Common myeloid progenitor, CD34-positive (primary cell): ENCODE measurements at regions not wholly inside any gene's neighbourhood (a gene's known extent, or its start where the extent isn't known, plus 50 kb on each side); places are given as distances from the start of the nearest gene placed in this dataset.
A peak's percentile ranks its signal among the peaks of the same experiment; 100 is the strongest.

Experiments
- CTCF ChIA-PET: fragments of 350-600 bp; sonication (Branson Sonifier 250); formaldehyde crosslinking; loops from one replicate; lab custom pipeline; 2021; ENCODE audit warnings: antibody characterized with exemption; lab: Charles Lee
- POLR2A ChIA-PET: fragments of 350-600 bp; sonication (Branson Sonifier 250); formaldehyde crosslinking; loops from one replicate; lab custom pipeline; 2021; ENCODE audit warnings: antibody characterized with exemption; lab: Charles Lee
- DNase-seq, 3 donors: peaks; one replicate each; pipeline versions ENCODE4 v3.0.0 to v3.0.0-alpha.2; 2013
- H3K27ac ChIP-seq, 2 experiments: 1 replicate in 1 of 2; 2 replicates in 1 of 2; pipeline ENCODE4 v1.7.0; 2013; ENCODE audit warnings: inconsistent platforms in 2 of 2, low read length in 2 of 2, mild to moderate bottlenecking in 2 of 2, low read depth in 1 of 2, moderate library complexity in 1 of 2; ENCODE audit not compliant: severe bottlenecking in 2 of 2, insufficient read depth in 1 of 2, poor library complexity in 1 of 2
- H3K27me3 ChIP-seq, 5 experiments: replicated peaks in 2 of 5; 1 replicate in 3 of 5; 2 replicates in 2 of 5; pipeline versions ENCODE4 v1.6.1 to v1.7.0; 2013; ENCODE audit warnings: low read length in 4 of 5, mild to moderate bottlenecking in 2 of 5, moderate library complexity in 2 of 5, inconsistent platforms in 1 of 5; ENCODE audit not compliant: insufficient read depth in 5 of 5, control insufficient read depth in 4 of 5
- H3K36me3 ChIP-seq, 4 experiments: 1 replicate in 2 of 4; 2 replicates in 2 of 4; pipeline versions ENCODE4 v1.6.1 to v1.7.0; 2013; ENCODE audit warnings: low read length in 3 of 4, control low read depth in 1 of 4, mild to moderate bottlenecking in 1 of 4; ENCODE audit not compliant: control insufficient read depth in 4 of 4, insufficient read depth in 4 of 4
- H3K4me1 ChIP-seq, 4 experiments: 1 replicate in 3 of 4; 2 replicates in 1 of 4; pipeline versions ENCODE4 v1.6.1 to v1.7.1; 2013; ENCODE audit warnings: low read length in 3 of 4, mild to moderate bottlenecking in 3 of 4, control low read depth in 1 of 4, inconsistent platforms in 1 of 4, moderate library complexity in 1 of 4; ENCODE audit not compliant: control insufficient read depth in 4 of 4, insufficient read depth in 4 of 4; ENCODE audit errors: control extremely low read depth in 1 of 4
- H3K4me3 ChIP-seq, 7 experiments: 1 replicate in 4 of 7; 2 replicates in 3 of 7; pipeline versions ENCODE4 v1.5.1 to v1.7.0; 2013; ENCODE audit warnings: mild to moderate bottlenecking in 7 of 7, low read length in 6 of 7, moderate library complexity in 6 of 7, inconsistent platforms in 2 of 7, low read depth in 2 of 7, control low read depth in 1 of 7; ENCODE audit not compliant: insufficient read depth in 4 of 7, control insufficient read depth in 1 of 7; ENCODE audit errors: extremely low read depth in 1 of 7
- H3K9me3 ChIP-seq, 5 experiments: 1 replicate in 4 of 5; 2 replicates in 1 of 5; pipeline versions ENCODE4 v1.6.1 to v1.7.1; 2013; ENCODE audit warnings: low read length in 4 of 5, mild to moderate bottlenecking in 2 of 5, inconsistent platforms in 1 of 5, low read depth in 1 of 5, moderate library complexity in 1 of 5; ENCODE audit not compliant: control insufficient read depth in 4 of 5, insufficient read depth in 2 of 5; ENCODE audit errors: control extremely low read depth in 1 of 5
- WGBS: methylation state at CpG from one replicate; pipeline ENCODE4 v1.1.5; 2013; ENCODE audit not compliant: insufficient coverage; 5-methylcytosine and 5-hydroxymethylcytosine counted together

GRCh38 chr20:22403632-22404361, 180.6 kb downstream of the FOXA2 start:
- H3K4me1 ChIP-seq: peaks cover 0 to 19% (median 4%) of the 10 kb centered on the region in 4 experiments
- H3K27me3 ChIP-seq: peaks cover 0 to 6% (median 0%) of the 10 kb centered on the region in 5 experiments
- no peaks in the 10 kb centered on the region for H3K36me3 ChIP-seq
- ChIA-PET CTCF (interaction anchor here (1.1 to 1.6 kb wide), 6 partner anchors 12 to 69 kb away, joined by 3 to 4 read pairs (median 3); no protein-coding TSS in a partner anchor), POLR2A (no interaction called here)
- H3K9me3 ChIP-seq: no peaks in the 10 kb centered on the region
- peak; percentile 18 to 68 (median 55) for DNase-seq
- 7% methylated on average over 11 of the region's 13 CpGs for WGBS
- peak overlapping the region in 6 of 7 experiments; percentile 13 to 79 (median 64) for H3K4me3 ChIP-seq
- H3K27ac ChIP-seq: peak overlapping the region in 1 of 2 experiments; percentile 36

GRCh38 chr20:22403022-22403631, 181.2 kb downstream of the FOXA2 start:
- WGBS: 20% methylated on average over 10 of the region's 13 CpGs
- ChIA-PET POLR2A (no interaction called here), CTCF (interaction anchor here (1.1 to 1.6 kb wide), 5 partner anchors 12 to 64 kb away, joined by 3 to 4 read pairs (median 3); no protein-coding TSS in a partner anchor)
- Histone ChIP-seq H3K9me3 (no peaks in the 10 kb centered on the region), H3K36me3 (no peaks in the 10 kb centered on the region), H3K4me3 (peak overlapping the region in 6 of 7 experiments; percentile 13 to 79 (median 64)), H3K4me1 (peaks cover 0 to 19% (median 4%) of the 10 kb centered on the region in 4 experiments), H3K27ac (peak overlapping the region in 1 of 2 experiments; percentile 36), H3K27me3 (peaks cover 0 to 6% (median 0%) of the 10 kb centered on the region in 5 experiments)
- DNase-seq: peak in 2 of 3 donors; percentile 15 to 26

GRCh38 chr20:22402550-22402949, 181.8 kb downstream of the FOXA2 start:
- H3K4me3 ChIP-seq: no peak overlapping the region
- H3K27me3 ChIP-seq: peaks cover 0 to 6% (median 0%) of the 10 kb centered on the region in 5 experiments
- no peaks in the 10 kb centered on the region for H3K36me3 ChIP-seq
- H3K27ac ChIP-seq: no peak overlapping the region
- WGBS: 100% methylated on average over 1 of the region's 7 CpGs
- H3K9me3 ChIP-seq: no peaks in the 10 kb centered on the region
- POLR2A ChIA-PET: no interaction called here
- CTCF ChIA-PET: interaction anchor here (1.2 to 1.3 kb wide), 2 partner anchors 11 to 17 kb away, joined by 3 read pairs; no protein-coding TSS in a partner anchor
- DNase-seq: no peak
- H3K4me1 ChIP-seq: peaks cover 0 to 19% (median 4%) of the 10 kb centered on the region in 4 experiments

- ChIA-PET CTCF (no interaction called here), POLR2A (no interaction called here)
- Histone ChIP-seq H3K4me3 (no peak overlapping the region), H3K36me3 (no peaks in the 10 kb centered on the region), H3K9me3 (no peaks in the 10 kb centered on the region), H3K27ac (no peak overlapping the region), H3K4me1 (peaks cover 0 to 19% (median 4%) of the 10 kb centered on the region in 4 experiments), H3K27me3 (peaks cover 0 to 7% (median 0%) of the 10 kb centered on the region in 5 experiments)
- DNase-seq: no peak
- WGBS: 98% methylated on average over 4 of the region's 4 CpGs
Measured at GRCh38 chr20:22400440-22400839, 183.9 kb downstream of the FOXA2 start.

- ChIA-PET POLR2A (no interaction called here), CTCF (no interaction called here)
- DNase-seq: no peak
- no peaks in the 10 kb centered on the region for H3K9me3 ChIP-seq
- no CpG with 5 or more reads among the region's 1 CpG for WGBS
- no peak overlapping the region for H3K27ac ChIP-seq
- no peak overlapping the region for H3K4me3 ChIP-seq
- H3K27me3 ChIP-seq: peaks cover 0 to 7% (median 1%) of the 10 kb centered on the region in 5 experiments
- H3K36me3 ChIP-seq: no peaks in the 10 kb centered on the region
- H3K4me1 ChIP-seq: no peaks in the 10 kb centered on the region
Measured at GRCh38 chr20:22394583-22394982, 189.8 kb downstream of the FOXA2 start.

GRCh38 chr20:22390543-22390903, 193.8 kb downstream of the FOXA2 start:
- Histone ChIP-seq H3K9me3 (no peaks in the 10 kb centered on the region), H3K4me1 (no peaks in the 10 kb centered on the region), H3K27me3 (peaks cover 0 to 7% (median 1%) of the 10 kb centered on the region in 5 experiments), H3K27ac (no peak overlapping the region), H3K4me3 (no peak overlapping the region), H3K36me3 (no peaks in the 10 kb centered on the region)
- no peak for DNase-seq
- ChIA-PET POLR2A (no interaction called here), CTCF (no interaction called here)
- WGBS: 100% methylated on average over 1 of the region's 5 CpGs
